Sigmoid colon (tissue), 4 donors: ENCODE measurements at regions not wholly inside any gene's neighbourhood (a gene's known extent, or its start where the extent isn't known, plus 50 kb on each side); places are given as distances from the start of the nearest gene placed in this dataset.

ENCODE experiments used
- CTCF ChIP-seq, 4 experiments: fragments of 450-650 bp in 3 of 4; fragments of 200-600 bp in 1 of 4; IDR thresholded peaks; one replicate each; pipeline ENCODE4 v1.5.1; 2016 to 2019; ENCODE audit warnings: antibody characterized with exemption in 4 of 4, mild to moderate bottlenecking in 3 of 4, moderate library complexity in 2 of 4
- EP300 ChIP-seq, 4 donors: sonication (generic); formaldehyde crosslinking; IDR thresholded peaks; one replicate each; pipeline ENCODE4 v1.6.1; 2017; ENCODE audit warnings: antibody characterized with exemption in 4 of 4
- POLR2AphosphoS5 ChIP-seq, 4 donors: sonication (generic); formaldehyde crosslinking; IDR thresholded peaks; one replicate each; pipeline ENCODE4 v1.6.1; 2017; ENCODE audit warnings: antibody characterized with exemption in 4 of 4

GRCh38 chr17:49918591-49918990 lies 50.4 kb upstream of the DLX4 start:
- TF ChIP-seq CTCF (IDR thresholded peaks at IDR 0.05) (no peak), POLR2AphosphoS5 (IDR thresholded peaks at IDR 0.05) (no peak), EP300 (IDR thresholded peaks at IDR 0.05) (no peak)
